AG09309 (cell line): ENCODE measurements at regions not wholly inside any gene's neighbourhood (a gene's known extent, or its start where the extent isn't known, plus 50 kb on each side); places are given as distances from the start of the nearest gene placed in this dataset.
"Not testable (repeated sequence)": the region's sequence is repeated elsewhere in the genome, so short reads cannot be mapped to it uniquely, and the experiment has no call there.

ENCODE experiments used
- DNase-seq: peaks from one replicate; pipeline ENCODE4 v3.0.0-alpha.2; 2010; ENCODE audit warnings: low read depth
- H3K4me3 ChIP-seq: 2 replicates; pipeline ENCODE4 v1.5.1; 2011; ENCODE audit warnings: mild to moderate bottlenecking, low read depth, low read length, moderate library complexity; ENCODE audit not compliant: control insufficient read depth
- CTCF ChIP-seq: IDR thresholded peaks from 2 replicates; pipeline ENCODE4 v1.5.1; 2011; ENCODE audit warnings: mild to moderate bottlenecking, low read depth, low read length, inconsistent platforms; ENCODE audit not compliant: insufficient read depth, control insufficient read depth; ENCODE audit errors: missing control alignments

- H3K4me3 ChIP-seq = no peak overlapping the region
- no peak for DNase-seq
- no peak for TF ChIP-seq CTCF
Measured at GRCh38 chr2:21233194-21233593, 109.4 kb downstream of the TDRD15 start.

GRCh38 chr2:21234001-21234400 is 110.2 kb downstream of the TDRD15 start:
- DNase-seq = no peak
- no peak overlapping the region for H3K4me3 ChIP-seq
- no peak for TF ChIP-seq CTCF

- H3K4me3 ChIP-seq = no peak overlapping the region
- no peak for DNase-seq
- TF ChIP-seq CTCF = no peak
Measured at GRCh38 chr2:21234464-21235120, 110.8 kb downstream of the TDRD15 start.

- not testable (repeated sequence) for DNase-seq, H3K4me3 ChIP-seq
Measured at GRCh38 chr2:21239749-21240148, 116.0 kb downstream of the TDRD15 start.

- no peak overlapping the region for H3K4me3 ChIP-seq
- no peak for DNase-seq
- TF ChIP-seq CTCF = no peak
Measured at GRCh38 chr2:21244161-21244560, 120.4 kb downstream of the TDRD15 start.

GRCh38 chr2:21245565-21245964 is 121.8 kb downstream of the TDRD15 start:
- TF ChIP-seq CTCF = no peak
- no peak overlapping the region for H3K4me3 ChIP-seq
- DNase-seq = no peak

GRCh38 chr2:21249367-21249766 is 125.6 kb downstream of the TDRD15 start:
- H3K4me3 ChIP-seq = no peak overlapping the region
- no peak for DNase-seq
- TF ChIP-seq CTCF = no peak
